H9 (cell line): ENCODE measurements at regions not wholly inside any gene's neighbourhood (a gene's known extent, or its start where the extent isn't known, plus 50 kb on each side); places are given as distances from the start of the nearest gene placed in this dataset.

ENCODE experiments used
- DNase-seq: peaks from one replicate; pipeline ENCODE4 v3.0.0-alpha.2; 2017
- H2AFZ ChIP-seq: one replicate; pipeline ENCODE4 v1.6.1; 2013; ENCODE audit warnings: mild to moderate bottlenecking, low read length, control low read depth, moderate library complexity
- H2AK5ac ChIP-seq: 2 replicates; pipeline ENCODE4 v1.6.1; 2013; ENCODE audit warnings: low read length, control low read depth, mixed read lengths; ENCODE audit not compliant: insufficient read length
- H2BK120ac ChIP-seq: one replicate; pipeline ENCODE4 v1.6.1; 2013; ENCODE audit warnings: low read depth, mild to moderate bottlenecking, low read length, control low read depth, inconsistent platforms; ENCODE audit not compliant: poor library complexity, severe bottlenecking
- H2BK12ac ChIP-seq: 2 replicates; pipeline ENCODE4 v1.6.1; 2013; ENCODE audit warnings: low read length, control low read depth, mixed read lengths, low read depth; ENCODE audit not compliant: insufficient read length
- H2BK15ac ChIP-seq: 2 replicates; pipeline ENCODE4 v1.6.1; 2013; ENCODE audit warnings: low read depth, low read length, control low read depth
- H2BK20ac ChIP-seq: one replicate; pipeline ENCODE4 v1.6.1; 2013; ENCODE audit warnings: low read depth, mild to moderate bottlenecking, low read length, control low read depth, inconsistent platforms; ENCODE audit not compliant: poor library complexity, severe bottlenecking
- H2BK5ac ChIP-seq: 2 replicates; pipeline ENCODE4 v1.6.1; 2013; ENCODE audit warnings: low read length, control low read depth, mixed read lengths; ENCODE audit not compliant: insufficient read length
- H3K14ac ChIP-seq: 2 replicates; pipeline ENCODE4 v1.6.1; 2013; ENCODE audit warnings: low read length, control low read depth; ENCODE audit not compliant: insufficient read depth
- H3K18ac ChIP-seq: 2 replicates; pipeline ENCODE4 v1.6.1; 2013; ENCODE audit warnings: low read depth, mild to moderate bottlenecking, mixed read lengths, low read length, control low read depth; ENCODE audit not compliant: insufficient read length
- H3K23ac ChIP-seq: 2 replicates; pipeline ENCODE4 v1.6.1; 2013; ENCODE audit warnings: low read length, control low read depth, mixed read lengths, low read depth; ENCODE audit not compliant: insufficient read length
- H3K23me2 ChIP-seq: 2 replicates; pipeline ENCODE4 v1.6.1; 2013; ENCODE audit warnings: low read depth, mild to moderate bottlenecking, mixed read lengths, low read length, control low read depth; ENCODE audit not compliant: insufficient read length, poor library complexity, severe bottlenecking
- H3K27ac ChIP-seq: 2 replicates; pipeline ENCODE4 v1.5.1; 2013; ENCODE audit warnings: low read length, control low read depth, mixed read lengths, low read depth; ENCODE audit not compliant: insufficient read length
- H3K27me3 ChIP-seq: 2 replicates; pipeline ENCODE4 v1.6.1; 2013; ENCODE audit warnings: low read length, control low read depth, inconsistent platforms; ENCODE audit not compliant: insufficient read depth
- H3K4ac ChIP-seq: 2 replicates; pipeline ENCODE4 v1.6.1; 2013; ENCODE audit warnings: low read depth, mild to moderate bottlenecking, control low read depth, inconsistent platforms, low read length, moderate library complexity
- H3K4me1 ChIP-seq: 2 replicates; pipeline ENCODE4 v1.6.1; 2013; ENCODE audit warnings: low read length, control low read depth, inconsistent platforms; ENCODE audit not compliant: insufficient read depth
- H3K4me2 ChIP-seq: 2 replicates; pipeline ENCODE4 v1.6.1; 2013; ENCODE audit warnings: low read length, control low read depth, mixed read lengths; ENCODE audit not compliant: insufficient read length, insufficient read depth
- H3K56ac ChIP-seq: 2 replicates; pipeline ENCODE4 v1.6.1; 2013; ENCODE audit warnings: low read depth, mild to moderate bottlenecking, mixed read lengths, low read length, control low read depth; ENCODE audit not compliant: insufficient read length
- H3K79me1 ChIP-seq: 2 replicates; pipeline ENCODE4 v1.6.1; 2013; ENCODE audit warnings: low read depth, mild to moderate bottlenecking, moderate library complexity, low read length, control low read depth, inconsistent platforms; ENCODE audit not compliant: insufficient read depth, poor library complexity, severe bottlenecking
- H3K79me2 ChIP-seq: 2 replicates; pipeline ENCODE4 v1.6.1; 2013; ENCODE audit warnings: low read length, control low read depth, inconsistent platforms; ENCODE audit not compliant: insufficient read depth
- H3K9ac ChIP-seq: 2 replicates; pipeline ENCODE4 v1.6.1; 2013; ENCODE audit warnings: low read length, control low read depth, mixed read lengths; ENCODE audit not compliant: insufficient read length; ENCODE audit errors: extremely low read depth
- H3K9me3 ChIP-seq: one replicate; pipeline ENCODE4 v1.6.1; 2013; ENCODE audit warnings: low read depth, low read length, inconsistent platforms; ENCODE audit not compliant: control insufficient read depth
- H3T11ph ChIP-seq: one replicate; pipeline ENCODE4 v1.6.1; 2013; ENCODE audit warnings: mild to moderate bottlenecking, low read length, control low read depth, inconsistent platforms
- H4K20me1 ChIP-seq: one replicate; pipeline ENCODE4 v1.6.1; 2013; ENCODE audit not compliant: control insufficient read depth, insufficient read length, insufficient read depth
- H4K5ac ChIP-seq: 2 replicates; pipeline ENCODE4 v1.6.1; 2013; ENCODE audit warnings: low read depth, mild to moderate bottlenecking, mixed read lengths, low read length, control low read depth; ENCODE audit not compliant: insufficient read length
- H4K8ac ChIP-seq: replicated peaks from 2 replicates; pipeline ENCODE4 v1.6.1; 2013; ENCODE audit warnings: low read length, control low read depth, mixed read lengths, low read depth; ENCODE audit not compliant: insufficient read length
- H4K91ac ChIP-seq: 2 replicates; pipeline ENCODE4 v1.6.1; 2013; ENCODE audit warnings: low read depth, mild to moderate bottlenecking, moderate library complexity, mixed read lengths, low read length, control low read depth; ENCODE audit not compliant: insufficient read length
- H3K27ac Mint-ChIP-seq, 3 experiments: 2 replicates in 2 of 3; 3 replicates in 1 of 3; pipeline ENCODE4 v1.8.0; 2020 to 2021; ENCODE audit warnings: mixed read lengths in 3 of 3, mild to moderate bottlenecking in 1 of 3, moderate library complexity in 1 of 3
- H3K27me3 Mint-ChIP-seq: 2 replicates; pipeline ENCODE4 v1.8.0; 2021; ENCODE audit warnings: low read depth, mild to moderate bottlenecking, moderate library complexity, mixed read lengths
- H3K36me3 Mint-ChIP-seq, 3 experiments: 2 replicates in 2 of 3; 3 replicates in 1 of 3; pipeline ENCODE4 v1.8.0; 2020 to 2021; ENCODE audit warnings: low read depth in 3 of 3, mixed read lengths in 3 of 3; ENCODE audit not compliant: insufficient read depth in 1 of 3
- H3K4me1 Mint-ChIP-seq, 2 experiments: 2 replicates each; pipeline ENCODE4 v1.8.0; 2020; ENCODE audit warnings: mixed read lengths in 2 of 2
- H3K4me3 Mint-ChIP-seq, 2 experiments: 2 replicates in 1 of 2; 3 replicates in 1 of 2; pipeline ENCODE4 v1.8.0; 2020 to 2021; ENCODE audit warnings: mild to moderate bottlenecking in 2 of 2, mixed read lengths in 2 of 2, moderate library complexity in 1 of 2
- H3K9me3 Mint-ChIP-seq, 2 experiments: 2 replicates in 1 of 2; 3 replicates in 1 of 2; pipeline ENCODE4 v1.8.0; 2020; ENCODE audit warnings: mild to moderate bottlenecking in 2 of 2, mixed read lengths in 2 of 2, moderate library complexity in 1 of 2
- CTCF ChIP-seq: fragments of 200-600 bp; sonication (generic); conservative IDR thresholded peaks from 3 replicates; pipeline ENCODE4 v1.8.0; 2021; ENCODE audit warnings: antibody characterized with exemption, mild to moderate bottlenecking
- WGBS: extraction: QIAGEN DNeasy Blood & Tissue Kit; methylation state at CpG from one replicate; pipeline ENCODE4 v1.1.7; 2013; ENCODE audit warnings: missing lambda C conversion rate, low lambda C conversion rate, mixed read lengths; ENCODE audit not compliant: insufficient read length; ENCODE audit errors: extremely low coverage; 5-methylcytosine and 5-hydroxymethylcytosine counted together

GRCh38 chr9:85347541-85347940, 394.2 kb downstream of the AGTPBP1 start:
- H2BK12ac ChIP-seq: no peak overlapping the region
- no peak overlapping the region for H2BK120ac ChIP-seq
- H3K4ac ChIP-seq: no peak overlapping the region
- no peak overlapping the region for H2BK20ac ChIP-seq
- no peak overlapping the region for H3T11ph ChIP-seq
- Mint-ChIP-seq H3K36me3 (no peaks in the 10 kb centered on the region), H3K27ac (no peak overlapping the region), H3K4me3 (no peak overlapping the region), H3K4me1 (0 out of 4 replicates have a peak, but pooled peaks cover 0 to 2% of the 10 kb centered on the region in 2 experiments), H3K9me3 (peaks cover 0 to 3% of the 10 kb centered on the region in 2 experiments; a peak in 1 of 5 replicates), H3K27me3 (peaks cover 2% of the 10 kb centered on the region; the same call in 1 of the 2 replicates)
- no peak overlapping the region for H3K4me2 ChIP-seq
- WGBS: no CpG with 5 or more reads among the region's 6 CpGs
- no peak overlapping the region for H4K91ac ChIP-seq
- DNase-seq: no peak
- no peak overlapping the region for H3K56ac ChIP-seq
- no peak overlapping the region for H2AK5ac ChIP-seq
- H3K27ac ChIP-seq: no peak overlapping the region
- no peak overlapping the region for H4K5ac ChIP-seq
- no peak overlapping the region for H3K9ac ChIP-seq
- H2BK15ac ChIP-seq: no peak overlapping the region
- no peak overlapping the region for H4K8ac ChIP-seq
- H3K79me1 ChIP-seq: no peaks in the 10 kb centered on the region
- H4K20me1 ChIP-seq: no peaks in the 10 kb centered on the region
- no peaks in the 10 kb centered on the region for H3K4me1 ChIP-seq
- no peak overlapping the region for H3K14ac ChIP-seq
- H2AFZ ChIP-seq: no peak overlapping the region
- no peak overlapping the region for H3K23ac ChIP-seq
- no peak for TF ChIP-seq CTCF
- no peaks in the 10 kb centered on the region for H3K23me2 ChIP-seq
- H3K27me3 ChIP-seq: no peaks in the 10 kb centered on the region
- no peak overlapping the region for H3K18ac ChIP-seq
- no peaks in the 10 kb centered on the region for H3K79me2 ChIP-seq
- H2BK5ac ChIP-seq: no peak overlapping the region
- H3K9me3 ChIP-seq: no peaks in the 10 kb centered on the region
